Activated B cell treated with CpG ODN at 0.5 μM for 24 hours (primary cell): ENCODE measurements at regions not wholly inside any gene's neighbourhood (a gene's known extent, or its start where the extent isn't known, plus 50 kb on each side); places are given as distances from the start of the nearest gene placed in this dataset.

Source experiments
- ATAC-seq: fragments of 200-7000 bp; cut with Tn5 transposase; one replicate; pipeline ENCODE4 v1.10.0; 2021; ENCODE audit warnings: low read depth, mild to moderate bottlenecking, moderate library complexity
- CTCF ChIA-PET: fragments of 350-600 bp; sonication (Branson Sonifier 250); formaldehyde crosslinking; loops from one replicate; lab custom pipeline; 2021; ENCODE audit warnings: antibody characterized with exemption; lab: Charles Lee
- POLR2A ChIA-PET: fragments of 350-600 bp; sonication (Branson Sonifier 250); formaldehyde crosslinking; loops from one replicate; lab custom pipeline; 2021; ENCODE audit warnings: antibody characterized with exemption; lab: Charles Lee
- DNase-seq: peaks from one replicate; pipeline ENCODE4 v3.0.0; 2022
- H3K27ac Mint-ChIP-seq: one replicate; pipeline ENCODE4 v1.8.0; 2020; ENCODE audit warnings: mixed read lengths
- H3K27me3 Mint-ChIP-seq: one replicate; pipeline ENCODE4 v1.8.0; 2021; ENCODE audit warnings: mixed read lengths
- H3K36me3 Mint-ChIP-seq: one replicate; pipeline ENCODE4 v1.8.0; 2021; ENCODE audit warnings: low read depth, mixed read lengths
- H3K4me1 Mint-ChIP-seq: one replicate; pipeline ENCODE4 v1.8.0; 2021; ENCODE audit warnings: mixed read lengths
- H3K4me3 Mint-ChIP-seq: one replicate; pipeline ENCODE4 v1.8.0; 2020; ENCODE audit warnings: mild to moderate bottlenecking, mixed read lengths
- H3K9me3 Mint-ChIP-seq: one replicate; pipeline ENCODE4 v1.8.0; 2020; ENCODE audit warnings: mixed read lengths
- intact Hi-C: fragments of 100-400 bp; cut with micrococcal nuclease; formaldehyde crosslinking; loops from one replicate; pipeline ENCODE4 v1.15.1; 2024
- TF ChIP-seq, protein P1 (sequence below): fragments of 200-600 bp; IDR thresholded peaks from one replicate; pipeline ENCODE4 v1.8.0; 2022; ENCODE audit warnings: antibody characterized with exemption, mild to moderate bottlenecking

DNA sequence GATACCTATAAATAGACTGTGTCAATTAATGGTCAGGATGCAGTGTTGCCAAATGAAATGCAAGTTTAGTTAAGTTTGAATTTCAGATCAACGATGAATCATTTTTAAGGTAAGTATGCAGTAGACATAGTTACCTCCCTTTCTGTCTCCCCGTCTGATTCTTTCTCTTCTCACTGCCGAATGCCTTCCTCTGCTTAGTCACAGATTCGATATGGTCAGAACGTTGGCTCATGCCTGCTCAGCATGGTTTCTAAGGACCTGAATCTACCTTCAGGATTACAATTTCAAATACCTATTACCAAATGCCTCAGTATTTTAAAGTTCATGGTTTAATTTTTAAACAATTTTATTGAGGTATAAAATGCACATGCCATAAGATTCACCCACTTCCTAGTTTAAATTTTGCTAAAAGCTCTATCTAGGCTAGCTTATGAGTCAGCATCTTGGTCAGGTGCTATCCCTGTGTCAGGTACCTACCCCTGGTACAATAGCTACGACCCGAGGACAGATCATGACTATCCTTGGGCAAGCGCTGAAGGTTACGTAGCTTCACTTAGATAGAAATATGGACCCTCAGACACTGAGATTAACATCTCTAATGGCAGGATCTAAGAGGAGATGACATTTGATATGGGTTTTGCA lies 78.2 kb upstream of the SPON1 start:
- TF ChIP-seq, protein P1, sequence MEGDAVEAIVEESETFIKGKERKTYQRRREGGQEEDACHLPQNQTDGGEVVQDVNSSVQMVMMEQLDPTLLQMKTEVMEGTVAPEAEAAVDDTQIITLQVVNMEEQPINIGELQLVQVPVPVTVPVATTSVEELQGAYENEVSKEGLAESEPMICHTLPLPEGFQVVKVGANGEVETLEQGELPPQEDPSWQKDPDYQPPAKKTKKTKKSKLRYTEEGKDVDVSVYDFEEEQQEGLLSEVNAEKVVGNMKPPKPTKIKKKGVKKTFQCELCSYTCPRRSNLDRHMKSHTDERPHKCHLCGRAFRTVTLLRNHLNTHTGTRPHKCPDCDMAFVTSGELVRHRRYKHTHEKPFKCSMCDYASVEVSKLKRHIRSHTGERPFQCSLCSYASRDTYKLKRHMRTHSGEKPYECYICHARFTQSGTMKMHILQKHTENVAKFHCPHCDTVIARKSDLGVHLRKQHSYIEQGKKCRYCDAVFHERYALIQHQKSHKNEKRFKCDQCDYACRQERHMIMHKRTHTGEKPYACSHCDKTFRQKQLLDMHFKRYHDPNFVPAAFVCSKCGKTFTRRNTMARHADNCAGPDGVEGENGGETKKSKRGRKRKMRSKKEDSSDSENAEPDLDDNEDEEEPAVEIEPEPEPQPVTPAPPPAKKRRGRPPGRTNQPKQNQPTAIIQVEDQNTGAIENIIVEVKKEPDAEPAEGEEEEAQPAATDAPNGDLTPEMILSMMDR, result no peak
- Mint-ChIP-seq H3K36me3 (no peaks in the 10 kb centered on the region), H3K9me3 (peaks cover 4% of the 10 kb centered on the region), H3K4me1 (peaks cover 14% of the 10 kb centered on the region), H3K27ac (no peak overlapping the region), H3K27me3 (peaks cover under 1% of the 10 kb centered on the region), H3K4me3 (no peak overlapping the region)
- ChIA-PET POLR2A (no interaction called here), CTCF (interaction anchor here (1.1 kb wide), 1 partner anchor 10 kb away, joined by 3 read pairs; no protein-coding TSS in a partner anchor)
- no peak for DNase-seq
- intact Hi-C loops, result no loop called here
- no peak for ATAC-seq

DNA sequence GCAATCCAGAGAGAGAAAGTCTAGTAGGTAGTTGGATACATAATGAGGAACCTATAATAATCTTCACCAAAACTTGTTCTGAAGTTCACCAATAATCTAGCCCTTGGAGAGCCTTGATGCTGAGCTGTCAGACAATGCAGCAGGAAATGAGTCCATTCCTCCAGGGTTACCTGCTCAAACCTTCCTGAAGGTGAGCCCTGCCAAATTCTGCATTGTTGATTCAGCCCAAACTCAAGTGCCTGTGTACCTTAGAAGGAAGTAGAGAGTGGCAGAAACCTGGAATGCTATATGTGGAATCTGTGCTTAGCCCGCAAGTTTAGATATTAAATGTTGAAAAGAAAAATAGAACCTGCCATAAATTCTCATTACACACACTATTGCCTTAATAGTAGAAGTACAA lies 77.4 kb upstream of the SPON1 start:
- Mint-ChIP-seq H3K27me3 (peaks cover 3% of the 10 kb centered on the region), H3K4me1 (peaks cover 14% of the 10 kb centered on the region), H3K4me3 (no peak overlapping the region), H3K9me3 (peaks cover 4% of the 10 kb centered on the region), H3K27ac (no peak overlapping the region), H3K36me3 (no peaks in the 10 kb centered on the region)
- intact Hi-C loops, result no loop called here
- TF ChIP-seq, protein P1, result no peak
- ATAC-seq (no peak), DNase-seq (no peak)
- CTCF ChIA-PET, result interaction anchor here (1.1 kb wide), 1 partner anchor 11 kb away, joined by 3 read pairs; no protein-coding TSS in a partner anchor
- POLR2A ChIA-PET, result no interaction called here

DNA sequence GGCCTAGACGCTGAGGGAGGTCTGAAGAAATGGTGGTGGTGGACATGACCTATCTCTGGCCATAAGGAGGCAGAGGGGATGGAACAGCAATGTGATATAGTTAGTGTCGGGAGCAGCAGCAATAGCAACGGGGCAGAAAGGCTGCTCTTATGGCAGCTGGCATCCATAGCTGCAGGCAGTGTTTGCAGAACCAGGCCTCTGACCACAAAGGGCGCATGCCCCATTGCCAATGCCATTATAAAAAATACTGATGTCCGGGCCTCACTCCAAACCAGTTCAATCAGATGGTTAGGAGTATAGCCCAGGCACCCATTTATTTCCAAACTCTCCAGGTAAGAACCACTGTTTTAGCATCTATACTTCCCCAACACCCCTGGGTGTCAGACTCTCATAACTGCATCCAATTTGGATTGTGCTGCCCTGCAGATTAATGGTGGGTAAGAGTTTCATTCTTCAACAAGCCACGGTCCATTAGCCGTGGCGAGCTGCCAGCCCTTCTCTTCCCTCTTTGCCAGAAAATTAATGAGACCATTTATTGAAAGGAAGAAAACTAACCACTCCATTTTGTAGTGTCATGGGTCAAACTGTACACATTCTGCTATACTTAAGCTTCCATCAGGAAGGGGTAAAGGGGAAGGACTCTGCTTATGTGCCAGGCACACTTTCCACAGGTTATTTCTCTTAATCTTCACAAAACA lies 72.8 kb upstream of the SPON1 start:
- intact Hi-C loops, result no loop called here
- DNase-seq (no peak), ATAC-seq (no peak)
- CTCF ChIA-PET, result no interaction called here
- Mint-ChIP-seq H3K9me3 (peaks cover 4% of the 10 kb centered on the region), H3K27me3 (peaks cover 3% of the 10 kb centered on the region), H3K27ac (no peak overlapping the region), H3K4me3 (no peak overlapping the region), H3K36me3 (no peaks in the 10 kb centered on the region), H3K4me1 (no peaks in the 10 kb centered on the region)
- POLR2A ChIA-PET, result no interaction called here
- TF ChIP-seq, protein P1, result no peak

DNA sequence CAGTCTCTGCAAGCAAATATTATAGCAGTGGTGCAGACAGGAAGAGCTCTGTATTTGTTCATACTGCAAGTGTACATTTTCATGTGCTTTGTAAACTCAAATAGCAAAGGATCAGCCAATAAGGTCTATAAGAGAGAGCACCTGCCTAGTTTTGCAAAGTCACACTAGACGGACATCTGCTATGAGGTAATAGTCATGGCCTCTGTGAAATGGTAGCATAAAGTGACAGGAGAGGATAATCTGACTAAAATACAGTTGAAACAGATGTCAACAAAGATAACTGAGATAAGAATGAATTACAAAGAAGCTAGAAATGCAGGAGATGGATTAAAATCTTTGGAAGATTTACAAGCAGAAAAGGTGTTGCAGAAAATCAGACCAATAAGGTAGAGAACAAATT lies 70.6 kb upstream of the SPON1 start:
- POLR2A ChIA-PET, result no interaction called here
- Mint-ChIP-seq H3K27ac (no peak overlapping the region), H3K4me1 (no peaks in the 10 kb centered on the region), H3K4me3 (no peak overlapping the region), H3K36me3 (no peaks in the 10 kb centered on the region), H3K27me3 (peaks cover 3% of the 10 kb centered on the region), H3K9me3 (peaks cover 1% of the 10 kb centered on the region)
- ATAC-seq, result no peak
- TF ChIP-seq, protein P1, result no peak
- no peak for DNase-seq
- intact Hi-C loops, result no loop called here
- CTCF ChIA-PET, result no interaction called here

DNA sequence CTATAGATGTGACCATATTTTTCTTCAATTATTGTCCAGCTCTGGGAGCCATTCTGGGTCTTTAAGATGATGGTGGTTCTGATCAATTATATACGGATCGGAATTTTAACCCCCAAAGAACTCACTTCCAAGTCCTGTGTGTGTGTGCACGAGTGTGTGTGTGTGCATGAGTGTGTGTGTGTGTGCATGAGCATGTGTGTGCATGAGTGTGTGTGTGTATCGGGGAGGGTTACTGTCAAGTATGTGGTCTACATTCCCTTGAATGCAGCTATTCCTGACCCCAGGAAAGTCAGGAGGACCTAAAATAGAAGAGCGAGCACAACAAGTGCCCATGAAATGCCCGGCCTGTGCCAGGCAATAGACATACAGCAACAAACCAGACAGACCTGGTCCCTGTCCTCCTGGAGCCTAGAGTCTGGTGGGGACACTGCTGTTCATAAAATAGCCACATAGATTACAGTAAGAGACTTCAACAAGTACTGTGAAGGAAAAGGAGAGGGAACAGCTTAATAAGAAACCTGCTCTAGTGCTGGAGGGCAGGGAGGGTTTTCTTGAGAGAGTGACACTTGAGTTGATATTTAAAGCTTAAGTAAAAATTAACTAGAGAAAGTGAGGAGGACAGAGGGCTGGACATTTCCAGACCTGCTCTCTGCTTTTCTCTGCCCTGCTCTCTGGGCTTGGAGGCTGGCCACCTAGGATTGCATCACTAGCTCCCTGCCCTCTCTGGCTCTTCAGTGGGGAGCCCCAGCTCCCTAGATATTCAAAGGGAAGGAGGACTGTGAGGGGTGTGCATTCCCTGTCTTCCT lies 66.1 kb upstream of the SPON1 start:
- no peak for DNase-seq
- Mint-ChIP-seq H3K27ac (no peak overlapping the region), H3K27me3 (peaks cover 17% of the 10 kb centered on the region), H3K4me3 (no peak overlapping the region), H3K4me1 (peaks cover 15% of the 10 kb centered on the region), H3K9me3 (no peaks in the 10 kb centered on the region), H3K36me3 (no peaks in the 10 kb centered on the region)
- TF ChIP-seq, protein P1, result no peak
- no peak for ATAC-seq
- ChIA-PET POLR2A (no interaction called here), CTCF (no interaction called here)
- intact Hi-C loops, result no loop called here
